ENCODE measurements at regions not wholly inside any gene's neighbourhood (a gene's known extent, or its start where the extent isn't known, plus 50 kb on each side); places are given as distances from the start of the nearest gene placed in this dataset.

GRCh38 chr1:234554218-234554697, 55.7 kb downstream of the IRF2BP2 start:
- Histone ChIP-seq H3K9me3 (ENCODE audit: insufficient read depth in 2 of 2, low read depth in 1 of 2, low read length in 1 of 2) (no peaks in the 10 kb centered on the region), H3K18ac (ENCODE audit: extremely low read depth, low read length) (no peak overlapping the region), H4K91ac (replicated peaks; ENCODE audit: insufficient read length, low read length) (no peak overlapping the region), H2BK20ac (ENCODE audit: low read length) (no peak overlapping the region), H2BK120ac (replicated peaks; ENCODE audit: low read depth, low read length) (no peak overlapping the region), H4K8ac (ENCODE audit: extremely low read depth, insufficient read depth, low read length) (no peak overlapping the region), H3K79me1 (ENCODE audit: low read depth, low read length) (no peaks in the 10 kb centered on the region), H3K4me3 (ENCODE audit: extremely low read depth in 1 of 4, insufficient read depth in 2 of 4, low read depth in 3 of 4, low read length in 4 of 4) (no peak overlapping the region), H3K79me2 (ENCODE audit: control insufficient read depth in 1 of 2, insufficient read depth in 2 of 2, low read length in 2 of 2) (no peaks in the 10 kb centered on the region), H2AK5ac (ENCODE audit: low read depth, low read length) (no peak overlapping the region), H4K20me1 (replicated peaks in 1 of 2; ENCODE audit: control insufficient read depth in 1 of 2, insufficient read depth in 2 of 2, low read length in 2 of 2) (no peaks in the 10 kb centered on the region), H3K23me2 (ENCODE audit: low read depth, low read length) (no peaks in the 10 kb centered on the region), H4K5ac (ENCODE audit: insufficient read length, low read depth, low read length) (no peak overlapping the region), H2BK12ac (ENCODE audit: low read depth, low read length) (no peak overlapping the region), H3K27ac (ENCODE audit: low read depth, low read length) (no peak overlapping the region), H3K56ac (replicated peaks; ENCODE audit: insufficient read length, low read depth, low read length) (no peak overlapping the region), H3K36me3 (ENCODE audit: control insufficient read depth in 2 of 4, insufficient read depth in 4 of 4, low read length in 3 of 4) (no peaks in the 10 kb centered on the region), H2AFZ (ENCODE audit: low read length) (no peak overlapping the region), H2BK5ac (ENCODE audit: low read depth, low read length) (no peak overlapping the region), H2BK15ac (ENCODE audit: low read length) (no peak overlapping the region), H3K4ac (replicated peaks; ENCODE audit: insufficient read length, low read depth, low read length) (no peak overlapping the region), H3K9ac (replicated peaks in 1 of 4; ENCODE audit: extremely low read depth in 1 of 4, low read depth in 3 of 4, low read length in 3 of 4) (no peak overlapping the region), H3K14ac (ENCODE audit: insufficient read length) (no peak overlapping the region), H3K4me1 (replicated peaks in 1 of 4; ENCODE audit: control insufficient read depth in 3 of 4, insufficient read depth in 4 of 4, low read length in 3 of 4) (peaks cover 0 to 6% (median 0%) of the 10 kb centered on the region in 4 experiments; a peak in 2 of 7 replicates), H3K23ac (ENCODE audit: insufficient read length) (no peak overlapping the region), H3K4me2 (ENCODE audit: insufficient read depth in 1 of 2, low read depth in 2 of 2, low read length in 2 of 2) (no peak overlapping the region), H3K27me3 (replicated peaks in 1 of 4; ENCODE audit: control insufficient read depth in 3 of 4, extremely low read depth in 1 of 4, insufficient read depth in 3 of 4, low read length in 3 of 4) (no peaks in the 10 kb centered on the region)
- no peak for DNase-seq (ENCODE audit: low read depth in 1 of 2, low spot score in 2 of 2)
- ChIA-PET POLR2A (ENCODE audit: partially characterized antibody) (interaction anchor here (1.4 kb wide), 1 partner anchor 11 kb away, joined by 4 read pairs; no protein-coding TSS in a partner anchor), CTCF (ENCODE audit: partially characterized antibody) (interaction anchor here (1.0 to 2.4 kb wide), 3 partner anchors 17 to 55 kb away, joined by 3 to 9 read pairs (median 5); no protein-coding TSS in a partner anchor)
- FAIRE-seq, result no peak
- 86% methylated on average over 7 of the region's 7 CpGs; no CpG with 5 or more reads in 1 of the 2 experiments for whole genome bisulfite sequencing, 2 experiments (ENCODE audit: extremely low coverage in 1 of 2, insufficient coverage in 1 of 2, insufficient read length in 1 of 2, insufficient replicate concordance in 2 of 2, low coverage in 1 of 2, low lambda C conversion rate in 2 of 2, missing lambda C conversion rate in 1 of 2)
- TF ChIP-seq FOSL1 (IDR thresholded peaks at IDR 0.05; ENCODE audit: insufficient read depth, low read depth, low read length) (no peak), JUND (IDR thresholded peaks at IDR 0.05; ENCODE audit: low read length) (no peak), BCL11A (IDR thresholded peaks at IDR 0.05; ENCODE audit: low read depth in 2 of 2, low read length in 2 of 2) (no peak), ATF2 (IDR thresholded peaks at IDR 0.05; ENCODE audit: low read length) (no peak), SIRT6 (IDR thresholded peaks at IDR 0.05; ENCODE audit: low read length) (no peak), POLR2AphosphoS5 (IDR thresholded peaks at IDR 0.05; ENCODE audit: low read depth, low read length) (no peak), RNF2 (IDR thresholded peaks at IDR 0.05; ENCODE audit: borderline replicate concordance, low read depth, low read length, missing control alignments, poor library complexity, severe bottlenecking) (no peak), ZNF274 (IDR thresholded peaks at IDR 0.05; ENCODE audit: borderline replicate concordance, extremely low read depth, low read length) (no peak), TBP (IDR thresholded peaks at IDR 0.05; ENCODE audit: low read depth, low read length) (no peak), EGR1 (IDR thresholded peaks at IDR 0.05; ENCODE audit: borderline replicate concordance, low read depth, low read length) (no peak), USF2 (IDR thresholded peaks at IDR 0.05; ENCODE audit: low read length) (no peak), HDAC6 (IDR thresholded peaks at IDR 0.05; ENCODE audit: low read depth, low read length) (no peak)

Measured in H1 (cell line).